GM20000 (cell line): ENCODE measurements at regions not wholly inside any gene's neighbourhood (a gene's known extent, or its start where the extent isn't known, plus 50 kb on each side); places are given as distances from the start of the nearest gene placed in this dataset.

ENCODE experiments used
- DNase-seq: peaks from one replicate; pipeline ENCODE4 v3.0.0; 2012; ENCODE audit warnings: low spot score
- TF ChIP-seq, protein P1 (sequence below): IDR thresholded peaks from 2 replicates; pipeline ENCODE4 v1.5.1; 2012; ENCODE audit warnings: mild to moderate bottlenecking, control low read depth; ENCODE audit errors: extremely low read depth, missing control alignments

DNA sequence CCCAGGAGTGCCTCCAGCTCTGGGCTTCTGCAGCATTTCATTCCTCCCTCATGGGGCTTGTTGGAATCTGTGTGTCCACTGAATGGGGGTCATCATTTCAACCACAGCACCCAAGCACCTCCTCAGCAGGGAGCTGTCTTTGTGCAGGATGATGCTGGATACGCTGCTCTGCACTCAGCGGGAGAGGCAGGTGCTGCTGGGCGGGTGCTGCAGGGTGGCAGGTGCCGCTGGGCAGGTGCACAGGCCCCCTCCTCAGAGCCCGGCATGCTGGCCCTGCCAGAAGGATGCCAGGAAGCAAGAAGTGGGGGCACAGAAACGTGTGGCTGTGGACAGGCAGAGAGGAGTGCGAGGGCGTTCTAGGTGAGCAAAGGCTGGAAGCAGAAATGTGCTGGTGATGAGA is 121.8 kb upstream of the VSTM2B start:
- TF ChIP-seq, protein P1, sequence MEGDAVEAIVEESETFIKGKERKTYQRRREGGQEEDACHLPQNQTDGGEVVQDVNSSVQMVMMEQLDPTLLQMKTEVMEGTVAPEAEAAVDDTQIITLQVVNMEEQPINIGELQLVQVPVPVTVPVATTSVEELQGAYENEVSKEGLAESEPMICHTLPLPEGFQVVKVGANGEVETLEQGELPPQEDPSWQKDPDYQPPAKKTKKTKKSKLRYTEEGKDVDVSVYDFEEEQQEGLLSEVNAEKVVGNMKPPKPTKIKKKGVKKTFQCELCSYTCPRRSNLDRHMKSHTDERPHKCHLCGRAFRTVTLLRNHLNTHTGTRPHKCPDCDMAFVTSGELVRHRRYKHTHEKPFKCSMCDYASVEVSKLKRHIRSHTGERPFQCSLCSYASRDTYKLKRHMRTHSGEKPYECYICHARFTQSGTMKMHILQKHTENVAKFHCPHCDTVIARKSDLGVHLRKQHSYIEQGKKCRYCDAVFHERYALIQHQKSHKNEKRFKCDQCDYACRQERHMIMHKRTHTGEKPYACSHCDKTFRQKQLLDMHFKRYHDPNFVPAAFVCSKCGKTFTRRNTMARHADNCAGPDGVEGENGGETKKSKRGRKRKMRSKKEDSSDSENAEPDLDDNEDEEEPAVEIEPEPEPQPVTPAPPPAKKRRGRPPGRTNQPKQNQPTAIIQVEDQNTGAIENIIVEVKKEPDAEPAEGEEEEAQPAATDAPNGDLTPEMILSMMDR, result no peak
- no peak for DNase-seq

GRCh38 chr19:29404951-29405727 is 120.7 kb upstream of the VSTM2B start:
- TF ChIP-seq, protein P1, result no peak
- DNase-seq, result no peak

GRCh38 chr19:29405728-29405995 is 120.1 kb upstream of the VSTM2B start:
- no peak for DNase-seq
- TF ChIP-seq, protein P1, result no peak

DNA sequence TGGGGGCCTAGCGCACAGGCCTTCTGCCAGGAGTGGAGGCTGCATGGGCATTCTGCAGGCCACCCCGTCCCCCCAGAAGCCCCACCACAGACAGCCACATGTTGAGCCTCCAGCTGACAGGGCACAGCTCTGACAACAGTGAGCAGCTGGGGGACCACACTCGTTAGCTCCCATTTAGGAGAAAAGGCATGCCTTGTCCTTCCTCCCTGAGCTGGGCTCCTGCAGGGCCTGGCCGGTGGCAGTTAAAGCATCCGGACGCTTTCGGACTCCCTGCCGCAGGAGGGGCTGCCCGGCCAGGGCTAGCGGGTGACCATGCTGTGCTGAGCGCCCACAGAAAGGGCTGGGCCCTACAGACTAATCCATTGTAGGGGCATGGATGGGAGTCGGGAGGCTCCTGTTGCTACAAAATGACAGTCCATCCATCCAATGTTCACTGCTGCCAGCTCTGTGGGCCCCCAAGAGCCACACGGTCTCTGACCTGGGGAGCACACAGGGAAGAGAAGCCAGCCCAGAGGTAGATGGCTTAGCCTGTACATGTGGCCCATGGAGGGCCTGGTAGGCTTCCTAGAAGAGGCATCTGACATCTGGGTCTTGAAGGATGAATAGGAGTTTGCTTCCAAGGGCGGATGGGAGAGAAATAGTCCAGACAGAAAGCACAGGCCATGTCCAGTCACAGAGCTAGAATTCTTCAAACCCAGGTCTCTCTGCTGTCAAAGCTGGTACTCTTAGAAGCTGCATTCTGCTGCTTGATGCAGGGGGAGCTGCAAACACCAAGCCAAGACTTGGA is 116.5 kb upstream of the VSTM2B start:
- DNase-seq, result no peak

DNA sequence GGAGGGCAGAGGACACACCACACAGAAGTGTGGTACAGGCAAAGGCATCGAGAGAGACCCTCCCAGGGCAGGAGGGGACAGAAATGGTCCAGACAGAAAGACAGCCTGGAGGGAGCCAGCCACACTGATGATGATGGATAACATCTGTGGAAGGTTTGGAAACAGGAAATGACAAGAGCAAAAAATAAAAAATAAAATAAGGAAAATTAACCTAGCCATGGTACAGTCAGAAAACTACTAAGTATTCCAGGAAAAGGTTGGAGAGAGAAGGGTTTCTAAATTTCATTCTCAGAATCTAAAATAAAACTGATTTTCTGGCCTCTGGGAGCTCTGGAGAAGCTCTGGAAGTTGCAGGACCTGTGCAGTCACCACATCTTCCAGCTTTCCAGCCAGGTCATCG is 115.2 kb upstream of the VSTM2B start:
- no peak for DNase-seq
- TF ChIP-seq, protein P1, result no peak

More for the DNA sequence above, 116.5 kb upstream of the VSTM2B start:
- TF ChIP-seq, protein P1, result no peak

DNA sequence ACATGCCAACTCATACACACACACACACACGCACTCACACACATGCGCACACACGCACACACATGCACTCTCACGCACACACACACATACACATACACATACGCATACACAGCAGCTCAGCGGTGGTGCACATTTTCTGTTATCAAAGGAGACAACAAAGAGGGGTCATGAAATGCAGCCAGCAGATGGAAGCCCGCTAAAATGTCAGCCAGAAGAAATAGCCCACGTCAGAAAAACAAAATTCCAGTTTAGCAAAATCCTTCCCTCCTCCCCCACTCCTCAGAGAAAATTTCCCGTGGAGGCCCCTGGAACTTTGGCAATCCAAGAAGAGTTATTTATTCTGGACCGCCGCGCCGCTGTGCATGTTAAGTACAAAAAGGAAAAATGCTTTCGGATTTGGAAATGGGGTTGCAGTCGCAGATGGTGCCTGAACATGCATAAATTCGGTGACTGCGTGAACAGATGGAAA is 114.6 kb upstream of the VSTM2B start:
- no peak for DNase-seq
- TF ChIP-seq, protein P1, result no peak

- TF ChIP-seq, protein P1, result no peak
- DNase-seq, result no peak
Observed at GRCh38 chr19:29413435-29413834, 112.4 kb upstream of the VSTM2B start.
